T-helper 17 cell (primary cell): ENCODE measurements at regions not wholly inside any gene's neighbourhood (a gene's known extent, or its start where the extent isn't known, plus 50 kb on each side); places are given as distances from the start of the nearest gene placed in this dataset.
A peak's percentile ranks its signal among the peaks of the same experiment; 100 is the strongest.
"Not testable (repeated sequence)": the region's sequence is repeated elsewhere in the genome, so short reads cannot be mapped to it uniquely, and the experiment has no call there.

ENCODE experiments used
- ATAC-seq: fragments of 150-1000 bp; cut with Tn5 transposase; 2 replicates; pipeline ENCODE4 v1.10.0; 2021; ENCODE audit warnings: mild to moderate bottlenecking, moderate library complexity
- DNase-seq, 3 donors: peaks; one replicate each; pipeline versions ENCODE4 v3.0.0 to v3.0.0-alpha.2; 2020 to 2021
- H3K9me3 ChIP-seq: one replicate; pipeline ENCODE4 v1.7.0; 2013; ENCODE audit warnings: low read length, mild to moderate bottlenecking; ENCODE audit not compliant: control insufficient read depth, poor library complexity, severe bottlenecking
- H3K27ac Mint-ChIP-seq: one replicate; pipeline ENCODE4 v1.8.0; 2022; ENCODE audit warnings: mild to moderate bottlenecking, moderate library complexity, mixed read lengths
- H3K27me3 Mint-ChIP-seq: one replicate; pipeline ENCODE4 v1.8.0; 2022; ENCODE audit warnings: mixed read lengths
- H3K36me3 Mint-ChIP-seq: one replicate; pipeline ENCODE4 v1.8.0; 2022; ENCODE audit warnings: low read depth, mixed read lengths
- H3K4me1 Mint-ChIP-seq: one replicate; pipeline ENCODE4 v1.8.0; 2022; ENCODE audit warnings: mild to moderate bottlenecking, mixed read lengths
- H3K4me3 Mint-ChIP-seq: one replicate; pipeline ENCODE4 v1.8.0; 2022; ENCODE audit warnings: mild to moderate bottlenecking, moderate library complexity, mixed read lengths

DNA sequence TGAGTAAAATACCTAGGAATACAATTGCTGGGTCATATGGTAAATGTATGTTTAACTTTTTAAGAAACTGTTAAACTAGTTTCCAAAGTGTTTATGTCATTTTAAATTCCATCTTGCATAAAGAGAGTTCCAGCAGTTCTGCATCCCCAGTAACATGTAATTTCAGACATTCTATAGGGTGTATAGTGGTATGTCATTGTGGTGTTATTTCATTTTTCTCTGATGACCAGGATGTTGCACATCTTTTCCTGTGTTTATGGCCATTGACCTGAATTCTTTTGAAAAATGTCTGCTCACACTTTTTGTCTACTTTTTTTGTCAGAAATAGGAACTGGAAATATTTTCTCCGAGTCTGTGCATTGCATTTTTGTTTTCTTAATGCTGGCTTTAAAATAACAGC lies 128.9 kb downstream of the TMEM200A start:
- no peaks in the 10 kb centered on the region for H3K9me3 ChIP-seq
- ATAC-seq (no peak), DNase-seq (no peak)
- H3K4me1 Mint-ChIP-seq: peaks cover 3% of the 10 kb centered on the region
- peaks cover 2% of the 10 kb centered on the region for H3K36me3 Mint-ChIP-seq
- H3K27me3 Mint-ChIP-seq: no peaks in the 10 kb centered on the region
- no peak overlapping the region for H3K4me3 Mint-ChIP-seq
- H3K27ac Mint-ChIP-seq: no peak overlapping the region

DNA sequence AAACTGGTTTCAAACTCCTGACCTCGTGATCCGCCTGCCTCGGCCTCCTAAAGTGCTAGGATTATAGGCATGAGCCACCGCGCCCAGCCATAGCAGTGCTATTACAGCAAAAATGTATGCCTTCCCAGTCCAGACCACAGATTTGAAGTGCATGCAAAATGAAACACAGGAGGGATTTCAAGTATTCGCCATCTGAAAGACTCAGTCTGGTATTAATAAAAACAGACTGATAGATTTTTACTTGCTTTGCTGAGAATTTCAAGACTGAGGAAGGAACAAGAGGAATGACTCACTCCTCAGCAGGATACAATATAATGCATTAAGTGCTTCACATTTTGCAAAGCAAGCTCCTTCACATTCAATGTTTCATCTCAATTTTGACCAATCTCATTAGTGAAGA lies 134.9 kb downstream of the TMEM200A start:
- Mint-ChIP-seq H3K4me3 (no peak overlapping the region), H3K27me3 (no peaks in the 10 kb centered on the region), H3K4me1 (peaks cover 7% of the 10 kb centered on the region), H3K27ac (no peak overlapping the region), H3K36me3 (no peaks in the 10 kb centered on the region)
- no peak for DNase-seq
- no peaks in the 10 kb centered on the region for H3K9me3 ChIP-seq
- no peak for ATAC-seq

DNA sequence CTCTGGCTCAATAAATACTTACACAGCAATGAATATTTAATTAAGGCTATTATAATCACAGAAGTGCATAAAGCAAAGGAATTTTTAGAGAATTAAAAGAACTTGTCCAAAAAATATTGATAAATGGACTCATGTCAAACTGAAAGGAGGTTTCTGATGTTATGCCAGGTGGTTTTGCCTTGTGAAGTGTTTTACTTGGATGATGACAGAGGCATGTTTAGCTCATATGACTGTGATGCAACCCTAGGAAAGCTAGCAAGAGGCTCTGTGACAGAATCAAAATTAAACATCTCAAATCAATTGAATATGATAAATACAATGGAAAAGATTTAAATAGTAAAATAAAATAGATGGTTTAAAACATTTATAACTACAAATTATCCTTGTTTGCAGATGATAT lies 137.3 kb downstream of the TMEM200A start:
- ATAC-seq: no peak
- Mint-ChIP-seq H3K36me3 (no peaks in the 10 kb centered on the region), H3K4me1 (peaks cover 11% of the 10 kb centered on the region), H3K4me3 (no peak overlapping the region), H3K27ac (no peak overlapping the region), H3K27me3 (no peaks in the 10 kb centered on the region)
- DNase-seq: no peak
- no peaks in the 10 kb centered on the region for H3K9me3 ChIP-seq

DNA sequence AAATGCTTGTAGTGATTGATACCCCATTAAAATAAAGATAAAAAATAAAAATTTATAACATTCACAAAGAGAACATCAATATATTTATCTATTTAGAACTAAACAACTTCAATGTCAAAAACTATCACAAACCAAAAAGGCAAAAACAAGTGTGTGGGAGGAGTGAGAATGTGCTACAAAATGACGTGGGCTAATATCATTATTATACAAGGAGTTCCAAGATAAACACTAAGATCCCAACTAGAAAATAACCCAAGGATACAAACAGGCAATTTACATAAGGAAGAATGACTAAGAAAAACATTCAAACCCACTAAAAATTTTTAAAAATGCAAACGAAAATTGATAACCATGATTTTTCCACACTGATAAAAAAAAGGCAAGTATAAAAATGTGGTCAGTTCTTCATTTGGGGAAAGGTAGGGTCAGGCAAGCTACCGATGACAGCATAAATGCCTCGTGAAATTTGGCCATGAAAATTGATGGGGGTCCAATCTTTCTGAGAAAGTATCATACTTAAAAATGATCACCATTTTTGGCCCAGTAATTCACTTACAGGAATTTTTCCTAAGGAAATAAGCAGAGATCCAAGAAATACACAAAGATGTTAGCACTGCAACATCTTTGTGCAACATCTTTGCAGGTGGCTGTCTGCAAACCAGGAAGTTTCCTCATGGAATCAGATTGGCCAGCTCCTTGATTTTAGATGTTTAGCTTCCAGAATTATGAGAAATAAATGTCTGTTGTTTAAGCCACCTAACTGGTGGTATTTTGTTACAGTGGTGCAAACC lies 140.2 kb downstream of the TMEM200A start:
- DNase-seq (no peak), ATAC-seq (no peak)
- H3K4me1 Mint-ChIP-seq: peaks cover 16% of the 10 kb centered on the region
- H3K9me3 ChIP-seq: no peaks in the 10 kb centered on the region
- no peaks in the 10 kb centered on the region for H3K27me3 Mint-ChIP-seq
- H3K4me3 Mint-ChIP-seq: no peak overlapping the region
- H3K36me3 Mint-ChIP-seq: no peaks in the 10 kb centered on the region
- H3K27ac Mint-ChIP-seq: no peak overlapping the region

DNA sequence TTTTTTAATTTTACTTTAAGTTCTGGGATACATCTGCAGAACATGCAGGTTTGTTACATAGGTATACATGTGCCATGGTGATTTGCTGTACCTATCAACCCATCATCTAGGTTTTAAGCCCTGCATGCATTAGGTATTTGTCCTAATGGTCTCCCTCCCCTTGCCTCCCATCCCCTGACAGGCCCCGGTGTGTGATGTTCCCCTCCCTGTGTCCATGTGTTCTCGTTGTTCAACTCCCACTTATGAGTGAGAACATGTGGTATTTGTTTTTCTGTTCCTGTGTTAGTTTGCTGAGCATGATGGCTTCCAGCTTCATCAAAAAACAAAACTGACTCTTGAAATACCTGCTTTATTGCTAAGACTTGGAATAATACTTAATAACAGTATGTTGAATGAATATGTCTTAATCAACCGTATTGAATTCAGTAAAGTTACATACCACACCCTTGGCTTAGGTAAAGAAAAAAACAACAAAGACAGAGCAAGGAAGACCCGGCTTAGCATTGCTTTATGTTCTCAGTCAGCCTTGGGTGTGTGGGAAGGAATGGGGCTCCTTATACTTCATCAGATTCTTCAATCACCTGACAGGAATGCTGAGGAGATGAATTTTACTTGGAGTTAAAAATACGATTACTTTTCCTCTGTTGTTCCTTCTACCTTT lies 141.3 kb downstream of the TMEM200A start:
- peaks cover 16% of the 10 kb centered on the region for H3K4me1 Mint-ChIP-seq
- peak overlapping the region; percentile 44 for H3K4me3 Mint-ChIP-seq
- not testable (repeated sequence) for H3K9me3 ChIP-seq, ATAC-seq, H3K27me3 Mint-ChIP-seq, DNase-seq, H3K36me3 Mint-ChIP-seq
- peak overlapping the region; percentile 69 for H3K27ac Mint-ChIP-seq

DNA sequence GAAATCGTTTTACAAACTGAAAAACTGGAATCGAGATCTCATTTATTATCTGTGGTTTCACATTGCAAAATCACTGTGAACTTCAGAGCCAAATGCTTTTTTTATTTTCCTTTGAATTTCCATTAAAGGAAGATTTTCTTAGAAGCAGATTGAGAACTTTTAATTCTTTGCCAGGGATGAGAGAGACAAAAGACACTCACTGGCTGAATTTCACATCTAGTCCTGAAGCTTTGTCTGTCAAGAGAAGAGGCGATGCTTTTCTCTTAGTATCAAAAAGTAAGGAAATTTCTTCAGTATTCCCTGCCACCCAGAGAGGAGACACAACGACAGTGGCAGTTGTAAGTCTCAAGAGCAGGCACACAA lies 141.8 kb downstream of the TMEM200A start:
- no peak for ATAC-seq
- no peaks in the 10 kb centered on the region for H3K27me3 Mint-ChIP-seq
- no peaks in the 10 kb centered on the region for H3K9me3 ChIP-seq
- no peaks in the 10 kb centered on the region for H3K36me3 Mint-ChIP-seq
- peak overlapping the region; percentile 69 for H3K27ac Mint-ChIP-seq
- DNase-seq: no peak
- peaks cover 15% of the 10 kb centered on the region for H3K4me1 Mint-ChIP-seq
- H3K4me3 Mint-ChIP-seq: no peak overlapping the region

DNA sequence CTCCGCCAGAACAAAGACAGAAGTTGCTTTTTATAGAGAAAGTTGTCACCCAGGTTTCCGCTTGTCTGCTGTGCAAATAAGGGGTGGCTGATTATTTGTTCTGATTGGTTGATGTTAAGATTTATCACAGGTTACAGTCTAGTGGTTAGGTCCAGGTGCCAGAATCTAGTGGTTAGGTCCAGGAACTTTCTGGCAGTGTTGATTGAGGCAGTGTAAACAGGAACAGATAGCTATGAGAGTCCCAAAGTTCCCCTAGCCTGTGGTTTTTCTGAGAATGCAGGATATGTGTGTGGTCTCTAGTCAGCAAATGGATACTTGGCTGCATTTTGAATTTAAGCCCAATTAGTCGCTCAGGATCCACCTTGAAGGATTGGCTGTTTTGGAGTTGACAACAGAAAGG lies 148.0 kb downstream of the TMEM200A start:
- ATAC-seq: peak; percentile 95
- no peaks in the 10 kb centered on the region for H3K9me3 ChIP-seq
- Mint-ChIP-seq H3K4me3 (peak overlapping the region; percentile 72), H3K27ac (peak overlapping the region; percentile 55), H3K27me3 (no peaks in the 10 kb centered on the region), H3K4me1 (peaks cover 28% of the 10 kb centered on the region), H3K36me3 (no peaks in the 10 kb centered on the region)
- peak in 1 of 3 donors; percentile 20 for DNase-seq

DNA sequence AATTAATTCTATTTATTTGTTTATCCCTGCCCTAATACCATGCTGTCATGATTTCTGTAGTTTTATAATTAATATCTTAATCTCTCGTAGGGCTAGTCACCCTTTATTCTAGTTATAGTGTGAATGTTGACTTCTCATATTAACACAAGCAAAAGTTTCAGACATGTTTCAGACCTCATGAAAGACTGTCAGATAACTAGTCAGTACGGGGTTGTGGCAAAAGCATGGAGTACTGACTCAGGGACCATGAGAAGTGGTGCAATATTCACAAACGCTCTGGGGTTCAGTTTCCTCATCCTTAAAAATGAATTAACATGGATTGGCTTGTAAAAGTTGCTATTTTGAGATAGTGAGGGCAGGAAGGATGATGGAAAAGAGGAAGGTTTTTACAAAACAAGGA lies 148.9 kb downstream of the TMEM200A start:
- Mint-ChIP-seq H3K27me3 (no peaks in the 10 kb centered on the region), H3K27ac (peak overlapping the region; percentile 55), H3K4me1 (peaks cover 28% of the 10 kb centered on the region), H3K36me3 (no peaks in the 10 kb centered on the region), H3K4me3 (no peak overlapping the region)
- no peaks in the 10 kb centered on the region for H3K9me3 ChIP-seq
- ATAC-seq (no peak), DNase-seq (no peak)

DNA sequence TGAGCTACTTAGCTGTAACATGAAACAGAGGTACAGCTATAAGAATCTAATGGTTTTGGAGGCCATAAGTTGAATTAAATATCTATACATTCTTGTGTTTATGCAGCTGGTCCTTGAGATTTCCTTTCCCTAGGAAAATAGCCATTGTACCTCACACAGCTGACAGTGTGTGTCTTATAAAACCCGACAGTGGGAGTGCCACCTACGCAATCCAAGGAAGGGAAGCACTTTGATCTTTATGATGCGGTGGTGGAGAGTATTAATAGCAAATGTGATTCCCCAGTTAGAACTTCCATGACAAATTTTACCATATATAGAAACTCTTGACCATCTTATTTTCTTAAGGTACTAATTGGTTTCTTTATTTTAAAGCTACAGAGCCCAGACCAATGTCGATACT lies 149.5 kb downstream of the TMEM200A start:
- no peak overlapping the region for H3K4me3 Mint-ChIP-seq
- ATAC-seq: no peak
- H3K4me1 Mint-ChIP-seq: peaks cover 25% of the 10 kb centered on the region
- no peaks in the 10 kb centered on the region for H3K36me3 Mint-ChIP-seq
- no peaks in the 10 kb centered on the region for H3K27me3 Mint-ChIP-seq
- no peaks in the 10 kb centered on the region for H3K9me3 ChIP-seq
- no peak for DNase-seq
- H3K27ac Mint-ChIP-seq: peak overlapping the region; percentile 55

DNA sequence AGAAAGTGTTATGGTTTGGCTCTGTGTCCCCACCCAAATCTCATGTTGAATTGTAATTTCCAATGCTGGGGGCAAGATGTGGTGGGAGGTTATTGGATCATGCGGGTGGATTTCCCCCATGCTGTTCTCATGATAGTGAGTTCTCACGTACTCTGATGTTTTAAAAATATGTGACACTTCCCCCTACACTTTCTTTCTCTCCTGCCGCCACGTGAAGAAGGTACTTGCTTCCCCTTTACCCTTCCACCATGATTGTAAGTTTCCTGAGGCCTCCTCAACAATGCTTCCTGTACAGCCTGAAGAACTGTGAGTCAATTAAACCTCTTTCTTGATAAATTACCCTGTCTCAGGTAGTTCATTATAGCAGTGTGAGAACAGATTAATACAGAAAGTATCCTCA lies 150.8 kb downstream of the TMEM200A start:
- Mint-ChIP-seq H3K4me1 (peaks cover 22% of the 10 kb centered on the region), H3K27me3 (no peaks in the 10 kb centered on the region), H3K4me3 (no peak overlapping the region), H3K36me3 (no peaks in the 10 kb centered on the region), H3K27ac (peak overlapping the region; percentile 16)
- H3K9me3 ChIP-seq: no peaks in the 10 kb centered on the region
- DNase-seq: no peak
- no peak for ATAC-seq

DNA sequence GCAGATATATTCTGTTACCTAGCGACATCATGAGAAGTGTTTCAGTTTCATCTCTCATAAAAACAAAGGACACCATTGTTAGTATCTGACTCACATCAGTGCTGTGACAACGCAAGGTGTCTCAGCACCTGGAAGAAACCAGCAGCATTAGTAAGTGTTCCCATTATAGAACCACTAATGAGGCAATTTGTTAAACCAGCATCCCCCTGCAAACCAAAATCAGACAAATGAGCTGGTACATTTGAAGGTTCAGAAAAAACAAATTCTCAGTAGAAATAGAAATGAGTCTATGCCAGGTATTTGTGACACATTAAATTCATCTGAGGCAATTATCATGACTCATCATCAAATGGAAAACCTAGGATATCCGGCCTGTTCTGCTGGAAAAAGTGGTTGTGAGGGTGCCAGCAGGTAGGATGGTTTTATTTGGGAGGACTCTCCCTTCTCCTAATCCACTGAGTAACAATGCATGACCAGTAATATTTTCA lies 151.7 kb downstream of the TMEM200A start:
- Mint-ChIP-seq H3K4me1 (peaks cover 17% of the 10 kb centered on the region), H3K4me3 (no peak overlapping the region), H3K27ac (peak overlapping the region; percentile 16), H3K36me3 (no peaks in the 10 kb centered on the region), H3K27me3 (no peaks in the 10 kb centered on the region)
- H3K9me3 ChIP-seq: no peaks in the 10 kb centered on the region
- ATAC-seq: no peak
- DNase-seq: no peak

DNA sequence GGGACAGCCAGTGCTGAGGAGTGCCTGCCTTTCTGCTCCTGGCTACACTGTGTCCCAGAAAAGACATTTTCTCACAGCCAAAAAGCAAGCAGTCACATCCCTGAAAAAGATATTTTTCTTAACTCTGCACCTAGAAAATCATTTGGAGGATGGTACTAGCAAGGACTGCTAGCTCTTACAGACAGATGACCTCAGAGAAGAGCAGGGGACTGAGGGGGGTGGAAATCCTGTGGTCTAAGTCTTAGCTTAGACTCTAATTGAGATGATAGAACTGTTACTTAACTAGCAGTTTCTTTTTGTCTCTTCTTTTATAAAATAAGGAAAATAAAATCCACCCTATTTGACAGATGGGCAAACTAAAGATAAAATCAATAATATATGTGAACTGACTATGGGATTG lies 152.8 kb downstream of the TMEM200A start:
- no peaks in the 10 kb centered on the region for H3K27me3 Mint-ChIP-seq
- no peak for DNase-seq
- ATAC-seq: no peak
- H3K4me1 Mint-ChIP-seq: peaks cover 13% of the 10 kb centered on the region
- peak overlapping the region; percentile 8 for H3K27ac Mint-ChIP-seq
- H3K36me3 Mint-ChIP-seq: no peaks in the 10 kb centered on the region
- no peak overlapping the region for H3K4me3 Mint-ChIP-seq
- H3K9me3 ChIP-seq: no peaks in the 10 kb centered on the region

DNA sequence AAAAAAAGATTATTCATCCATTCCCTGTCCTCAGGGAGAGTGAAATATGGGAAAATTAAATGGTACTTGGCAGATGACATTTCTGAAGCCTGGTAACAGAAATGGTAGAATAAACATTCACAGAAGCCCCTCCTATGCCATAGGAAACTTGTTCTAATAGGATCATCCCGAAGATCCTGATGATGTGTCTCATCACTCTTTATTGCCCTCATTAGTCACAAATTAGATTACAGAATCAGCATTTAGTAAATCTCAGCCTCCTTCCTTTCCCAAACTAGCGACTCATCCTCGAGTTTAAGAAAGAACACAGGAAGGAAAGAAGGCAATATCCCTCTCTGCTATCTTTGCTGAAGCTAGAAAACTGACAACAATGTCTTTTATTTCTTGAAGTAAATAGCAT lies 154.4 kb downstream of the TMEM200A start:
- H3K27ac Mint-ChIP-seq: no peak overlapping the region
- H3K27me3 Mint-ChIP-seq: no peaks in the 10 kb centered on the region

DNA sequence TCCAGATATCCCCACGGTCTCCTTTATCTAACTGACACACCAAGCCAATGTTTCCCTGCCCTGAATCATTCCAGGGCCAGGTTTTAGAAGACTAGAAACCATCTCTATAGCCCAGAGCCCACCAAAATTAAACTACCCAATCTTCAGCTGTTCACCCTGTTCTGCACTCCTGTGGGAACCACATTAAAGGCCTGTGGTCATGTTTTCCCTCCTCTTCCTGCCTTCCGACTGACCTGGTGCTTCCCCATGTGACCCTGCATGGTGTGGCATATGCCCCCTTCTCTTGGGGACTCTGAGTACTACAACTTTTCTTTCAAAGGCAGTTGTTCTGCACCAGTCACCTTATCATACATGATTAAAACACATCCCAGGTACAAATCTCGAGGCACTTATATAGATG lies 155.0 kb downstream of the TMEM200A start:
- no peaks in the 10 kb centered on the region for H3K27me3 Mint-ChIP-seq
- ATAC-seq (no peak), DNase-seq (no peak)
- no peaks in the 10 kb centered on the region for H3K9me3 ChIP-seq
- H3K27ac Mint-ChIP-seq: no peak overlapping the region
- H3K4me1 Mint-ChIP-seq: peaks cover 25% of the 10 kb centered on the region
- H3K4me3 Mint-ChIP-seq: no peak overlapping the region
- no peaks in the 10 kb centered on the region for H3K36me3 Mint-ChIP-seq

More for the DNA sequence above, 154.4 kb downstream of the TMEM200A start:
- H3K36me3 Mint-ChIP-seq: no peaks in the 10 kb centered on the region
- no peaks in the 10 kb centered on the region for H3K9me3 ChIP-seq
- DNase-seq (no peak), ATAC-seq (no peak)
- H3K4me3 Mint-ChIP-seq: no peak overlapping the region
- H3K4me1 Mint-ChIP-seq: peaks cover 22% of the 10 kb centered on the region
